Fibroblast of lung (primary cell): ENCODE measurements at regions not wholly inside any gene's neighbourhood (a gene's known extent, or its start where the extent isn't known, plus 50 kb on each side); places are given as distances from the start of the nearest gene placed in this dataset.

Source experiments
- EZH2 ChIP-seq: IDR thresholded peaks from 2 replicates; pipeline ENCODE4 v1.5.1; 2012; ENCODE audit warnings: low read length, control low read depth, mild to moderate bottlenecking; ENCODE audit errors: missing control alignments
- TF ChIP-seq, protein P1 (sequence below), 2 donors: IDR thresholded peaks in 1 of 2; conservative IDR thresholded peaks in 1 of 2; 1 replicate in 1 of 2; 2 replicates in 1 of 2; pipeline ENCODE4 v1.5.1; 2011 to 2012; ENCODE audit warnings: low read length in 2 of 2, control low read depth in 1 of 2, inconsistent platforms in 1 of 2, low read depth in 1 of 2, mild to moderate bottlenecking in 1 of 2

DNA sequence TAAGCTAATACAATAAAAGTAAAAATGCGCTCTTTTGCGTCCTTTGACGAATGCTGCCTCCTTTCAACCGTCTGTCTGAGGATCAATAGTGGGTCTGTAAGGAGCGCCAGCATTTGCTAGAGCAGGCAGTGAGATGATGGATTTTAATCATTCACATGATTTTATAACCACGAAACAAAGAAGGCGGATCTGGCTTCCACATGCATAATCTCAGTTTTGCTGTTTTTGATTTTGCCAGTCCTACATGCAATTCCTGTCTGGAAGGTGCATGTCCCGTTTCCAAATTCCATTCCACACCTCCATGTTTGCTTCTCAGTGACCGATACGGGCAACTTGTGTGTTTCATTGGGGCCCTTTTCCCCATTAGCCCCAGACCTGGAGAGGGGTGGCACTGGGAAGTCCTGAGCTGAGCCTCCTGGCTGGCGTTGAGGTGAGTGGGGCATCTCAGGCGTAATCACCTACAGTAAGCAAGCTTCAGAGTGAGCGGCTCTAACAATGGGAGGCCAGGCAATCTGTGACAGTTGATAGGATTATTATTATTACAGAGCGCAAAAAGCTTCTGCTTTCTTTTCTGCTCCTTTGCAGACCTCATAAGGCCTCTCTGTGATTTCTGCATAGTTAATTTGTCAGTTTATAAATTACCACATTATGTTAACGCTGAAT lies 405.4 kb downstream of the ZSWIM6 start:
- TF ChIP-seq, protein P1, sequence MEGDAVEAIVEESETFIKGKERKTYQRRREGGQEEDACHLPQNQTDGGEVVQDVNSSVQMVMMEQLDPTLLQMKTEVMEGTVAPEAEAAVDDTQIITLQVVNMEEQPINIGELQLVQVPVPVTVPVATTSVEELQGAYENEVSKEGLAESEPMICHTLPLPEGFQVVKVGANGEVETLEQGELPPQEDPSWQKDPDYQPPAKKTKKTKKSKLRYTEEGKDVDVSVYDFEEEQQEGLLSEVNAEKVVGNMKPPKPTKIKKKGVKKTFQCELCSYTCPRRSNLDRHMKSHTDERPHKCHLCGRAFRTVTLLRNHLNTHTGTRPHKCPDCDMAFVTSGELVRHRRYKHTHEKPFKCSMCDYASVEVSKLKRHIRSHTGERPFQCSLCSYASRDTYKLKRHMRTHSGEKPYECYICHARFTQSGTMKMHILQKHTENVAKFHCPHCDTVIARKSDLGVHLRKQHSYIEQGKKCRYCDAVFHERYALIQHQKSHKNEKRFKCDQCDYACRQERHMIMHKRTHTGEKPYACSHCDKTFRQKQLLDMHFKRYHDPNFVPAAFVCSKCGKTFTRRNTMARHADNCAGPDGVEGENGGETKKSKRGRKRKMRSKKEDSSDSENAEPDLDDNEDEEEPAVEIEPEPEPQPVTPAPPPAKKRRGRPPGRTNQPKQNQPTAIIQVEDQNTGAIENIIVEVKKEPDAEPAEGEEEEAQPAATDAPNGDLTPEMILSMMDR (conservative IDR thresholded peaks at IDR 0.05 in 1 of 2, IDR thresholded peaks at IDR 0.05 in 1 of 2; ENCODE audit: low read depth in 1 of 2, low read length in 2 of 2), result no peak
- TF ChIP-seq EZH2, result no peak
